HG02943 (cell line): ENCODE measurements at regions not wholly inside any gene's neighbourhood (a gene's known extent, or its start where the extent isn't known, plus 50 kb on each side); places are given as distances from the start of the nearest gene placed in this dataset.
"Not testable (repeated sequence)": the region's sequence is repeated elsewhere in the genome, so short reads cannot be mapped to it uniquely, and the experiment has no call there.

ENCODE experiments used
- ATAC-seq: cut with Tn5 transposase; IDR thresholded peaks from one replicate; pipeline ENCODE4 v1.9.1; 2021; ENCODE audit warnings: mild to moderate bottlenecking, low read depth, moderate library complexity; ENCODE audit not compliant: unreplicated experiment

DNA sequence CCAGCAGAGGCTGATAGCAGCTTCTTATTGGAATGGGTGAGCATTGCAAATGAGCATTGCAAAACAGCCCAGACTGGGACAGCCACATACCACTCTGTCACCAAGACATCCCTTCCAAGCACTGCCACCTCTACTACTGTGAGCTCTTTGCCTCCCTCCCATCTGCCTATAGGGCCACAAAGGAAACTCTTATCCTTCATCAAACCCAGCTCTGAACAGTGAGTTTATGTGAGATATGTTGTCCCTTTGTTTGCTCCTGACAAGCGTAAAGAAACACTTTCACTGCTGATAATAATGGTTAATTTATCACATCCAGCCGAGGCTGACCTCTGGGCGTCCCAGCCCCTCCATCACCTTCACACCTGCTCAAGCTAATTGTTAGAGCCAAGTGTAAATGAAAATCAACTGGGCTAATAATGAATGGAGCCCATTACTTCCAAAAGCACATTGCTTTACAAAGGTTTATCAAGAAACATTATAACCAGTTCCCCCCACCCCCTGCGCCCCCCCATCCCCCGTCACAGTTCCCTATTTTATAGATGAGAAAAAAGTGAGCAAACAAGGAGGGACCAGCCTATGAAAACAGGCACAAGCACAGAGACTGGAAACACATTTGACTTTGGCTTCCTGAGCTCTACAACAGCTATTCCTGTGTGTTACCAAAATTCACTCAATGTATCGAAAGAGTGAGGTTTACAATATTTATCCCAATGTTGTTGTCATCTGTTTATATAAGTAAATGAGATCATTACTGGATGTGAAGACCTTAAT lies 146.3 kb downstream of the ANXA2 start:
- ATAC-seq = no peak

GRCh38 chr15:60254416-60254815 lies 143.4 kb downstream of the ANXA2 start:
- no peak for ATAC-seq

DNA sequence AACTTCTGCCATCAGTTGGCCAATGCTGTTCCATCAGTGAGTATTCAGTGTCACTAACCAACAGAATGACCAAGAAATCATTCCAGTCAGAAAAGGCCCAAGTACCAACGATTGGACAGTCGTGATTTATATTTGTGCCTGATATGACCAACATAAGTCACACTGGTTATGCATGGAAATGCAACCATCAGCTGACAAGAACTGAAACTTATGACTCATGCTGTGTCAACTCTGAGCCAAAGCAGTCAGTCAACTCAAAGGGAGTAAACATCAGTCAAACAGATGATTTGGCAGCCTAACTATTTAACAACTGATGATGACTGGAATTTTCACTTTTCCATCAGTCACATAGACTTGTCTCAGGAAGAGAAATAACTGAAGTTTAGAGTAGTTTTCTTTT lies 142.4 kb downstream of the ANXA2 start:
- ATAC-seq = peak; percentile 84

- ATAC-seq = no peak
Observed at GRCh38 chr15:60257591-60258159, 140.1 kb downstream of the ANXA2 start.

DNA sequence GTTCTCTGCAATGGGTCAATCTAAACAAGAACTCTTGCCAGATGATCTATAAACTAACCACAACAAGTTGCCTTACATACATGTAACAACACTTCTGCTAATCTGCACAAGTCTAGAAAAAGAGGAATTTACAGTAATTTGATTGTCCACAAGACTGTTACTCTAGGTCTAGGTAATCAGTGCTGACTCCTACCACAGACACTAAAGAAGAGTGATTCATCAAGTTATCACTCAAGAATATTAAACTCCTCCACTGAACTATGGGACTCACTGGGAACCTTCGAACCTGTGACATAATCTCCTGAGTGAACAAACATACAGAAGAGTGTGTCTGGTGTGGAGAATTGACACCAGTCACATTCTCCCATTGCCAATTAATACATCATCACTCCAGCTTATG lies 138.3 kb downstream of the ANXA2 start:
- ATAC-seq = no peak

DNA sequence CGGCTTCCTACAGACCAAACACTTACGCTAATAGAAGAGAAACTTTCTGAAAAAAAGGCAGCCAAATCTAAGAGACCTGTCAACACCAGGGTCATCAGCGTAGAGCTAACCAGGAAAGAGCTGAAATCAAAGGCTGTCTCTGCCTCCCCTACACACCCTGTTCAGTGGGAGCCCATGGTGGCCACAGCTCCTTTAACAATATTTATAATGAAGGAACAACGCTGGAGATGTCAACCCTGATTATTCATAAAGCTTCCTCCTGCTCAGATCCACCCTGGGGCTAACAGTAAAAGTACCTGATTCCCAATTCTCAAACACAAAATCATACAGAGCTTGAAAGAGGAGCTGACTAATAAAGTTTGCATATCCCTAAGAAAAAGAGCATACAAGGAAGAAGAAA lies 133.7 kb downstream of the ANXA2 start:
- ATAC-seq = no peak

GRCh38 chr15:60264566-60264965 lies 133.2 kb downstream of the ANXA2 start:
- ATAC-seq = no peak

DNA sequence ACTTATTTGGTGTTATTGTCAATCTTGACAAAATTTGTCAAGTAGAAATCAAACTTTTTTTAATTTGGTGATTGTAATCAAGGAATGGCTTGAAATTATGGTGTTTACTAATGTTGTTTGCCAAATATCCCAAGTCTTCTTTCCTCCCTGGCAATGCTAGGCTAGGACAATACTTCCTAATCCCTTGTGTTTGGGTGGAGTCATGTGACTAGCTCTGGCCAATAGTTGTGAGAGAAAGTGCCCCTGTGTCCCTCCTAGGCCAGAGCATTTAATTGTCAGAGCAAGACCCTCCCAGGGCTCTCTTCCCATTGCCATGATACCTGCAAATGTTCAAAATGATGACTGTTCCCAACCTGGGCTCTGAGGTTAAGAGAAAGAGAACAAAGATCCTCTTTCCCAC lies 132.7 kb downstream of the ANXA2 start:
- no peak for ATAC-seq

DNA sequence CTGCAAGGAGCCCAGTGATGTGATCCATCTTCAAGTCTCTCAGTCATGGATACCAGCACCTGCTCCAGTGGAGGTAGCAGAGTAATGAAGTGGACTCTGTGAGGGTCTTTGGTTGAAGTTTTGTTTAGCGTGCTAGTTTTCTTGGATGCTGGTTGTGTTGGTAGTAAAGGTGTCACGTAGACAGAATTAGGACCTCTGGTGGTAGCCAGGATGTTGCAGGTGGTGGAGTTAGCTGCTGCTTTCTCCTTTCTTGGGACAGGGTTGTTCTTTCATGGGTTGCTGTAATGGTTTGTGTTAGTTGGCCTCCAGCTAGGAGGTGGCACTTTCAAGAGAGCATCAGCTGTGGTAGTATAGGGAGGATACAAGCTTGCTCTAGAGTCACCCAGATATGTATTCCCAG lies 125.2 kb downstream of the ANXA2 start:
- no peak for ATAC-seq

DNA sequence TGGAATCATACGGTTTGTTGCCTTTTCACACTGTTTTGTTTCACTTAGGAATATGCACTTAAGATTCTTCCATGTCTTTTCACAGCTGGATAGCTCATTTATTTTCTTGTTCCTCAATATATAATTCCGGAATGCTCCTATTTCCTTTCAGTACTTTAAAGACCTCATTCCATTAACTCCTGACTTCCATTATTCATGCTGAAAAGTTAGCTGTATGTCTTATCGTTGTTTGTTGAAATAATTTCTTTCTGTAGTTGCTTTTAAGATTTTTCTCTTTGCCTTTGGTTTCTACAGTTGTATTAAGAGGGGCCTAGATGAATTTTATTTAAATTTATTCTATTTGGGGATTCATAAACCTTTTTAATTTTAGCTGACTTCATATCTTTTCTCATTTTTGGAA lies 122.2 kb downstream of the ANXA2 start:
- ATAC-seq = no peak

DNA sequence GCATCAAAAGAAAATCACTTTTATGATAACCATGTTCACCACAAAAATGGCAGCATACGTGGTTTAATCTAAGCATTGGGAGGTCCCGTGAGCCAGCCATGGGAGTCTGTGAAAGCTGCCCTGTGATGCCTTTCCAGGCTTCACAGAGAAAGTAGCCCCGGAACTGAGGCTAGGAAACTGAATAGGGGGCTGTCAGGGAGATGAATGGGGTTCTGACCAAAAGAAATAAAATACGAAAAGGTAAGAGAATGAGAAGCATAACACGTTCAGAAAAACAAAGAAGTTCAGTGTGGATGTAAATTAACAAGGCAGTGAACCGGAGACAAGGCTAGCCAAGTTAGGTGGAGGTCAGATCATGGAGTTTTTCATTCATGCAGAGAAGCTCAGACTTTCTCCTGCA lies 118.9 kb downstream of the ANXA2 start:
- ATAC-seq = no peak

GRCh38 chr15:60280259-60280658 lies 117.5 kb downstream of the ANXA2 start:
- ATAC-seq = no peak

GRCh38 chr15:60283936-60284335 lies 113.8 kb downstream of the ANXA2 start:
- no peak for ATAC-seq

- not testable (repeated sequence) for ATAC-seq
Observed at GRCh38 chr15:60295901-60296300, 101.9 kb downstream of the ANXA2 start.

GRCh38 chr15:60297047-60297446 lies 100.7 kb downstream of the ANXA2 start:
- no peak for ATAC-seq
